A549 (cell line): ENCODE measurements at regions not wholly inside any gene's neighbourhood (a gene's known extent, or its start where the extent isn't known, plus 50 kb on each side); places are given as distances from the start of the nearest gene placed in this dataset.

ENCODE experiments used
- ATAC-seq, 2 experiments: fragments of 200-7000 bp in 1 of 2; fragments of >200 bp in 1 of 2; cut with Nextera tagmentation in 1 of 2; cut with Tn5 transposase in 1 of 2; 3 replicates each; pipeline versions ENCODE4 v1.8.0 to v1.9.1; 2018 to 2020; ENCODE audit warnings: mild to moderate bottlenecking in 1 of 2, moderate library complexity in 1 of 2
- CTCF ChIA-PET: fragments of 300-600 bp; sonication (Branson Sonifier 250); formaldehyde crosslinking; extraction: SDS; loops from one replicate; lab custom pipeline; 2021; ENCODE audit warnings: antibody characterized with exemption, inconsistent platforms; lab: Yijun Ruan, JAX
- POLR2A ChIA-PET: fragments of 350-600 bp; formaldehyde crosslinking; extraction: SDS; loops from one replicate; lab custom pipeline; 2021; ENCODE audit warnings: antibody characterized with exemption, inconsistent platforms; lab: Yijun Ruan, JAX
- DNase-seq, 2 experiments: peaks; one replicate each; pipeline versions ENCODE4 v3.0.0 to v3.0.0-alpha.2; 2011 to 2016; ENCODE audit warnings: low read depth in 1 of 2, low spot score in 1 of 2
- FAIRE-seq: peaks from 2 replicates; lab custom pipeline; 2011; peaks lifted over from hg19 to GRCh38; lab: Jason Lieb, UNC
- H3K27ac ChIP-seq, 2 experiments: fragments of >200 bp; sonication (Bioruptor Twin); formaldehyde crosslinking; 3 replicates each; pipeline ENCODE4 v1.5.1; 2016 to 2017
- H3K4me1 ChIP-seq: fragments of >200 bp; sonication (Bioruptor Twin); formaldehyde crosslinking; 3 replicates; pipeline ENCODE4 v1.6.1; 2016
- H3K4me2 ChIP-seq: fragments of >200 bp; sonication (Bioruptor Twin); formaldehyde crosslinking; 3 replicates; pipeline ENCODE4 v1.6.1; 2016
- H3K4me3 ChIP-seq: fragments of >200 bp; sonication (Bioruptor Twin); formaldehyde crosslinking; 3 replicates; pipeline ENCODE4 v1.5.1; 2016
- H3K9me3 ChIP-seq: fragments of >200 bp; sonication (Bioruptor Twin); formaldehyde crosslinking; 3 replicates; pipeline ENCODE4 v1.6.1; 2016
- CBX2 ChIP-seq: fragments of 200-600 bp; sonication (generic); IDR thresholded peaks from 2 replicates; pipeline ENCODE4 v1.6.1; 2016; ENCODE audit warnings: low read depth, mild to moderate bottlenecking, borderline replicate concordance
- CEBPB ChIP-seq, 2 experiments: fragments of >200 bp in 1 of 2; sonication (Bioruptor Twin) in 1 of 2; formaldehyde crosslinking in 1 of 2; IDR thresholded peaks; 2 replicates each; pipeline ENCODE4 v1.6.1; 2012 to 2016
- CHD2 ChIP-seq: fragments of 150-350 bp; IDR thresholded peaks from 2 replicates; pipeline ENCODE4 v1.6.1; 2014; ENCODE audit warnings: low read length; ENCODE audit not compliant: partially characterized antibody
- ESRRA ChIP-seq: fragments of 150-350 bp; IDR thresholded peaks from 2 replicates; pipeline ENCODE4 v1.6.1; 2014; ENCODE audit warnings: mild to moderate bottlenecking, low read length, borderline replicate concordance
- FOXS1 ChIP-seq: fragments of 250-450 bp; sonication (Bioruptor Pico); IDR thresholded peaks from 2 replicates; pipeline ENCODE4 v1.5.0; 2020; ENCODE audit warnings: mild to moderate bottlenecking, moderate library complexity
- GATA3 ChIP-seq: IDR thresholded peaks from 2 replicates; pipeline ENCODE4 v1.6.1; 2012; ENCODE audit warnings: borderline replicate concordance
- HOXB13 ChIP-seq: fragments of 250-450 bp; sonication (Bioruptor Pico); IDR thresholded peaks from 2 replicates; pipeline ENCODE4 v1.5.0; 2020; ENCODE audit warnings: low read depth, mild to moderate bottlenecking, moderate library complexity
- HOXB5 ChIP-seq: fragments of 250-450 bp; sonication (Bioruptor Pico); IDR thresholded peaks from 2 replicates; pipeline ENCODE4 v1.5.0; 2020; ENCODE audit warnings: mild to moderate bottlenecking, moderate library complexity
- JUN ChIP-seq, 2 experiments: fragments of >200 bp; sonication (Bioruptor Twin); formaldehyde crosslinking; IDR thresholded peaks; 2 replicates in 1 of 2; 3 replicates in 1 of 2; pipeline ENCODE4 v1.6.1; 2016 to 2017
- JUNB ChIP-seq: fragments of >200 bp; sonication (Bioruptor Twin); formaldehyde crosslinking; IDR thresholded peaks from 2 replicates; pipeline ENCODE4 v1.6.1; 2016
- MAZ ChIP-seq: fragments of 150-350 bp; IDR thresholded peaks from 2 replicates; pipeline ENCODE4 v1.6.1; 2014; ENCODE audit warnings: antibody characterized with exemption, low read depth, low read length, borderline replicate concordance
- MYC ChIP-seq: IDR thresholded peaks from 2 replicates; pipeline ENCODE4 v1.6.1; 2012; ENCODE audit warnings: mild to moderate bottlenecking, inconsistent platforms, low read length, improper control_type of control experiment, borderline replicate concordance
- RAD21 ChIP-seq, 2 experiments: fragments of >200 bp in 1 of 2; sonication (Bioruptor Twin) in 1 of 2; formaldehyde crosslinking in 1 of 2; IDR thresholded peaks in 1 of 2; conservative IDR thresholded peaks in 1 of 2; 2 replicates in 1 of 2; 3 replicates in 1 of 2; pipeline ENCODE4 v1.6.1; 2012 to 2018; ENCODE audit warnings: inconsistent platforms in 1 of 2
- RARB ChIP-seq: fragments of 250-450 bp; sonication (Bioruptor Pico); IDR thresholded peaks from 2 replicates; pipeline ENCODE4 v1.8.0; 2021; ENCODE audit warnings: mild to moderate bottlenecking, moderate library complexity
- RCOR1 ChIP-seq: fragments of 150-350 bp; IDR thresholded peaks from 2 replicates; pipeline ENCODE4 v1.6.1; 2014; ENCODE audit warnings: antibody characterized with exemption, low read length, low read depth
- RNF2 ChIP-seq: fragments of 200-600 bp; sonication (generic); IDR thresholded peaks from 2 replicates; pipeline ENCODE4 v1.6.1; 2016; ENCODE audit warnings: low read depth, mild to moderate bottlenecking, antibody characterized with exemption, moderate library complexity, borderline replicate concordance
- SREBF2 ChIP-seq: fragments of 450-650 bp; IDR thresholded peaks from 2 replicates; pipeline ENCODE4 v1.6.1; 2014; ENCODE audit warnings: mild to moderate bottlenecking, moderate library complexity
- TFCP2L1 ChIP-seq: fragments of 250-450 bp; sonication (Bioruptor Pico); IDR thresholded peaks from 2 replicates; pipeline ENCODE4 v1.5.0; 2021; ENCODE audit warnings: mild to moderate bottlenecking
- TP53 ChIP-seq: fragments of 250-450 bp; sonication (Bioruptor Pico); IDR thresholded peaks from 2 replicates; pipeline ENCODE4 v1.5.0; 2021; ENCODE audit warnings: mild to moderate bottlenecking, moderate library complexity
- ZFP36 ChIP-seq: fragments of 450-650 bp; IDR thresholded peaks from 2 replicates; pipeline ENCODE4 v1.6.1; 2014; ENCODE audit warnings: borderline replicate concordance; ENCODE audit not compliant: partially characterized antibody
- WGBS: methylation state at CpG from one replicate; pipeline ENCODE4 v1.1.6; 2017; ENCODE audit errors: missing lambda C conversion rate; 5-methylcytosine and 5-hydroxymethylcytosine counted together
- TF ChIP-seq, protein P1 (sequence below): fragments of 250-450 bp; sonication (Bioruptor Pico); IDR thresholded peaks from 2 replicates; pipeline ENCODE4 v1.5.0; 2020; ENCODE audit warnings: low read depth, mild to moderate bottlenecking, moderate library complexity
- TF ChIP-seq, protein P2 (sequence below): fragments of >200 bp; sonication (Bioruptor Twin); formaldehyde crosslinking; IDR thresholded peaks from 3 replicates; pipeline ENCODE4 v1.6.1; 2016
- TF ChIP-seq, protein P3 (sequence below): fragments of 250-450 bp; sonication (Bioruptor Pico); IDR thresholded peaks from 2 replicates; pipeline ENCODE4 v1.5.0; 2021; ENCODE audit warnings: mild to moderate bottlenecking, moderate library complexity, borderline replicate concordance
- TF ChIP-seq, protein P4 (sequence below): fragments of 200-600 bp; sonication (generic); IDR thresholded peaks from 2 replicates; pipeline ENCODE4 v1.6.1; 2016; ENCODE audit warnings: antibody characterized with exemption, mild to moderate bottlenecking, moderate library complexity
- TF ChIP-seq, protein P5 (sequence below): IDR thresholded peaks from 2 replicates; pipeline ENCODE4 v1.6.1; 2012; ENCODE audit warnings: low read depth, borderline replicate concordance
- TF ChIP-seq, protein P6 (sequence below): IDR thresholded peaks from 2 replicates; pipeline ENCODE4 v1.6.1; 2012
- TF ChIP-seq, protein P7 (sequence below): IDR thresholded peaks from 2 replicates; pipeline ENCODE4 v1.6.1; 2012
- TF ChIP-seq, protein P8 (sequence below): fragments of 150-350 bp; IDR thresholded peaks from 2 replicates; pipeline ENCODE4 v1.6.1; 2014; ENCODE audit warnings: low read depth, mild to moderate bottlenecking, low read length

DNA sequence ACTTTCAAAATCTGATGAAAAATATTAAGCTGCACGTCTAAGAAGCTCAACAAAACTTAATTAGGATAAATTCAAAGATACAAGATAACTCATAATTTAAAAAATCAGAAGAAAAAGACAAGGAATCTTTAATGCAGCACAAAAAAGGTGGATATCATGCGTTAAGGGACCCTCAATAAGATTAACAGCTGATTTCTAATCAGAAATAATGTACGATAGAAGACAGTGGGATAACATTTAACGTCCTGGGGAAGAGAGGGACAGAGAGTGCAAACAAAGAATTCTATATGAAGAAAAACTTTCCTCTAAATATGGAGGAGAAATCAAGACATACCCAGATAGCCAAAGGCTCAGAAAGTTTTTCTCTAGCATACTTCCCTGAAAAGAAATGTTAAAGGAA is 519.5 kb downstream of the PYDC2 start:
- no peak for FAIRE-seq
- no peak overlapping the region for H3K4me2 ChIP-seq
- ChIA-PET POLR2A (no interaction called here), CTCF (no interaction called here)
- 16% methylated on average over 4 of the region's 4 CpGs for WGBS
- no peak overlapping the region for H3K4me3 ChIP-seq
- H3K4me1 ChIP-seq = no peaks in the 10 kb centered on the region
- no peak for TF ChIP-seq TP53 (CRISPR knock-in tag)
- TF ChIP-seq JUNB = no peak
- TF ChIP-seq, protein P1, sequence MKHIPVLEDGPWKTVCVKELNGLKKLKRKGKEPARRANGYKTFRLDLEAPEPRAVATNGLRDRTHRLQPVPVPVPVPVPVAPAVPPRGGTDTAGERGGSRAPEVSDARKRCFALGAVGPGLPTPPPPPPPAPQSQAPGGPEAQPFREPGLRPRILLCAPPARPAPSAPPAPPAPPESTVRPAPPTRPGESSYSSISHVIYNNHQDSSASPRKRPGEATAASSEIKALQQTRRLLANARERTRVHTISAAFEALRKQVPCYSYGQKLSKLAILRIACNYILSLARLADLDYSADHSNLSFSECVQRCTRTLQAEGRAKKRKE (CRISPR knock-in tag) = no peak
- TF ChIP-seq FOXS1 (CRISPR knock-in tag) = no peak
- TF ChIP-seq HOXB5 (CRISPR knock-in tag) = no peak
- TF ChIP-seq, protein P2, sequence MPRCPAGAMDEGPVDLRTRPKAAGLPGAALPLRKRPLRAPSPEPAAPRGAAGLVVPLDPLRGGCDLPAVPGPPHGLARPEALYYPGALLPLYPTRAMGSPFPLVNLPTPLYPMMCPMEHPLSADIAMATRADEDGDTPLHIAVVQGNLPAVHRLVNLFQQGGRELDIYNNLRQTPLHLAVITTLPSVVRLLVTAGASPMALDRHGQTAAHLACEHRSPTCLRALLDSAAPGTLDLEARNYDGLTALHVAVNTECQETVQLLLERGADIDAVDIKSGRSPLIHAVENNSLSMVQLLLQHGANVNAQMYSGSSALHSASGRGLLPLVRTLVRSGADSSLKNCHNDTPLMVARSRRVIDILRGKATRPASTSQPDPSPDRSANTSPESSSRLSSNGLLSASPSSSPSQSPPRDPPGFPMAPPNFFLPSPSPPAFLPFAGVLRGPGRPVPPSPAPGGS = no peak
- TF ChIP-seq MYC = no peak
- no peak for TF ChIP-seq HOXB13 (CRISPR knock-in tag)
- no peak for TF ChIP-seq SREBF2
- TF ChIP-seq CHD2 = no peak
- no peak for TF ChIP-seq ZFP36
- TF ChIP-seq TFCP2L1 (CRISPR knock-in tag) = no peak
- TF ChIP-seq RARB (CRISPR knock-in tag) = no peak
- TF ChIP-seq RCOR1 = no peak
- TF ChIP-seq ESRRA = no peak
- TF ChIP-seq, protein P3, sequence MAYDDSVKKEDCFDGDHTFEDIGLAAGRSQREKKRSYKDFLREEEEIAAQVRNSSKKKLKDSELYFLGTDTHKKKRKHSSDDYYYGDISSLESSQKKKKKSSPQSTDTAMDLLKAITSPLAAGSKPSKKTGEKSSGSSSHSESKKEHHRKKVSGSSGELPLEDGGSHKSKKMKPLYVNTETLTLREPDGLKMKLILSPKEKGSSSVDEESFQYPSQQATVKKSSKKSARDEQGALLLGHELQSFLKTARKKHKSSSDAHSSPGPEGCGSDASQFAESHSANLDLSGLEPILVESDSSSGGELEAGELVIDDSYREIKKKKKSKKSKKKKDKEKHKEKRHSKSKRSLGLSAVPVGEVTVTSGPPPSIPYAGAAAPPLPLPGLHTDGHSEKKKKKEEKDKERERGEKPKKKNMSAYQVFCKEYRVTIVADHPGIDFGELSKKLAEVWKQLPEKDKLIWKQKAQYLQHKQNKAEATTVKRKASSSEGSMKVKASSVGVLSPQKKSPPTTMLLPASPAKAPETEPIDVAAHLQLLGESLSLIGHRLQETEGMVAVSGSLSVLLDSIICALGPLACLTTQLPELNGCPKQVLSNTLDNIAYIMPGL (CRISPR knock-in tag) = no peak
- TF ChIP-seq RAD21 (conservative IDR thresholded peaks at IDR 0.05 in 1 of 2, IDR thresholded peaks at IDR 0.05 in 1 of 2) = no peak
- no peak for TF ChIP-seq JUN (IDR thresholded peaks at IDR 0.05)
- TF ChIP-seq, protein P4, sequence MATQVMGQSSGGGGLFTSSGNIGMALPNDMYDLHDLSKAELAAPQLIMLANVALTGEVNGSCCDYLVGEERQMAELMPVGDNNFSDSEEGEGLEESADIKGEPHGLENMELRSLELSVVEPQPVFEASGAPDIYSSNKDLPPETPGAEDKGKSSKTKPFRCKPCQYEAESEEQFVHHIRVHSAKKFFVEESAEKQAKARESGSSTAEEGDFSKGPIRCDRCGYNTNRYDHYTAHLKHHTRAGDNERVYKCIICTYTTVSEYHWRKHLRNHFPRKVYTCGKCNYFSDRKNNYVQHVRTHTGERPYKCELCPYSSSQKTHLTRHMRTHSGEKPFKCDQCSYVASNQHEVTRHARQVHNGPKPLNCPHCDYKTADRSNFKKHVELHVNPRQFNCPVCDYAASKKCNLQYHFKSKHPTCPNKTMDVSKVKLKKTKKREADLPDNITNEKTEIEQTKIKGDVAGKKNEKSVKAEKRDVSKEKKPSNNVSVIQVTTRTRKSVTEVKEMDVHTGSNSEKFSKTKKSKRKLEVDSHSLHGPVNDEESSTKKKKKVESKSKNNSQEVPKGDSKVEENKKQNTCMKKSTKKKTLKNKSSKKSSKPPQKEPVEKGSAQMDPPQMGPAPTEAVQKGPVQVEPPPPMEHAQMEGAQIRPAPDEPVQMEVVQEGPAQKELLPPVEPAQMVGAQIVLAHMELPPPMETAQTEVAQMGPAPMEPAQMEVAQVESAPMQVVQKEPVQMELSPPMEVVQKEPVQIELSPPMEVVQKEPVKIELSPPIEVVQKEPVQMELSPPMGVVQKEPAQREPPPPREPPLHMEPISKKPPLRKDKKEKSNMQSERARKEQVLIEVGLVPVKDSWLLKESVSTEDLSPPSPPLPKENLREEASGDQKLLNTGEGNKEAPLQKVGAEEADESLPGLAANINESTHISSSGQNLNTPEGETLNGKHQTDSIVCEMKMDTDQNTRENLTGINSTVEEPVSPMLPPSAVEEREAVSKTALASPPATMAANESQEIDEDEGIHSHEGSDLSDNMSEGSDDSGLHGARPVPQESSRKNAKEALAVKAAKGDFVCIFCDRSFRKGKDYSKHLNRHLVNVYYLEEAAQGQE = no peak
- no peaks in the 10 kb centered on the region for H3K9me3 ChIP-seq
- DNase-seq = no peak
- H3K27ac ChIP-seq = no peak overlapping the region
- no peak for ATAC-seq

DNA sequence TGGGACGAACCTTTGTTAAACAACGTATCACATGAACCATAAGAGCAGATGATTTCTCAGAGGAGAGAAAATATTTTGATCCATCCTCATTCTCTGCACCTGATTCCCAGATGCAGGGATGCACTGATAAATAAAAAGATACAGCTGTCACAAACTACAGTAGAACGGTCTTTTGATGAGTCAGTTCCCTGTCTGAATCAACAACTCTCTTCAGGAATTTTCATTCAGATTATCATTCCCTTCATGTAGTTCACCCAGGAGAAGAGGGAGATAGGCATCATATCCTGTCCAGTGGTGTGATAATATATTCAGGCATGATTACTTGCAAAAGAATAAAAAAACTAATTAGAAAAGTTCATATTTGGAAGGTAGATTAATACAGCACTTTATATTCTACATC is 521.5 kb downstream of the PYDC2 start:
- Histone ChIP-seq H3K4me3 (no peak overlapping the region), H3K4me1 (no peaks in the 10 kb centered on the region), H3K9me3 (no peaks in the 10 kb centered on the region), H3K4me2 (no peak overlapping the region), H3K27ac (no peak overlapping the region)
- FAIRE-seq = no peak
- ATAC-seq = no peak
- TF ChIP-seq TFCP2L1 (CRISPR knock-in tag) = no peak
- TF ChIP-seq, protein P5, sequence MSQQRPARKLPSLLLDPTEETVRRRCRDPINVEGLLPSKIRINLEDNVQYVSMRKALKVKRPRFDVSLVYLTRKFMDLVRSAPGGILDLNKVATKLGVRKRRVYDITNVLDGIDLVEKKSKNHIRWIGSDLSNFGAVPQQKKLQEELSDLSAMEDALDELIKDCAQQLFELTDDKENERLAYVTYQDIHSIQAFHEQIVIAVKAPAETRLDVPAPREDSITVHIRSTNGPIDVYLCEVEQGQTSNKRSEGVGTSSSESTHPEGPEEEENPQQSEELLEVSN = no peak
- TF ChIP-seq, protein P6, sequence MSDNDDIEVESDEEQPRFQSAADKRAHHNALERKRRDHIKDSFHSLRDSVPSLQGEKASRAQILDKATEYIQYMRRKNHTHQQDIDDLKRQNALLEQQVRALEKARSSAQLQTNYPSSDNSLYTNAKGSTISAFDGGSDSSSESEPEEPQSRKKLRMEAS = no peak
- no peak for TF ChIP-seq GATA3
- TF ChIP-seq, protein P7, sequence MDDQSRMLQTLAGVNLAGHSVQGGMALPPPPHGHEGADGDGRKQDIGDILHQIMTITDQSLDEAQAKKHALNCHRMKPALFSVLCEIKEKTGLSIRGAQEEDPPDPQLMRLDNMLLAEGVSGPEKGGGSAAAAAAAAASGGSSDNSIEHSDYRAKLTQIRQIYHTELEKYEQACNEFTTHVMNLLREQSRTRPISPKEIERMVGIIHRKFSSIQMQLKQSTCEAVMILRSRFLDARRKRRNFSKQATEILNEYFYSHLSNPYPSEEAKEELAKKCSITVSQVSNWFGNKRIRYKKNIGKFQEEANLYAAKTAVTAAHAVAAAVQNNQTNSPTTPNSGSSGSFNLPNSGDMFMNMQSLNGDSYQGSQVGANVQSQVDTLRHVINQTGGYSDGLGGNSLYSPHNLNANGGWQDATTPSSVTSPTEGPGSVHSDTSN = no peak
- TF ChIP-seq, protein P8, sequence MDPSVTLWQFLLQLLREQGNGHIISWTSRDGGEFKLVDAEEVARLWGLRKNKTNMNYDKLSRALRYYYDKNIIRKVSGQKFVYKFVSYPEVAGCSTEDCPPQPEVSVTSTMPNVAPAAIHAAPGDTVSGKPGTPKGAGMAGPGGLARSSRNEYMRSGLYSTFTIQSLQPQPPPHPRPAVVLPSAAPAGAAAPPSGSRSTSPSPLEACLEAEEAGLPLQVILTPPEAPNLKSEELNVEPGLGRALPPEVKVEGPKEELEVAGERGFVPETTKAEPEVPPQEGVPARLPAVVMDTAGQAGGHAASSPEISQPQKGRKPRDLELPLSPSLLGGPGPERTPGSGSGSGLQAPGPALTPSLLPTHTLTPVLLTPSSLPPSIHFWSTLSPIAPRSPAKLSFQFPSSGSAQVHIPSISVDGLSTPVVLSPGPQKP = no peak
- no peak for TF ChIP-seq CHD2
- TF ChIP-seq RNF2 = no peak
- no peak for TF ChIP-seq CBX2
- no peak for TF ChIP-seq CEBPB (IDR thresholded peaks at IDR 0.05)
- TF ChIP-seq MAZ = no peak
- POLR2A ChIA-PET = no interaction called here
- CTCF ChIA-PET = no interaction called here
- WGBS = 42% methylated on average over 3 of the region's 3 CpGs
- DNase-seq = no peak
